HEK293T (cell line): ENCODE measurements at regions not wholly inside any gene's neighbourhood (a gene's known extent, or its start where the extent isn't known, plus 50 kb on each side); places are given as distances from the start of the nearest gene placed in this dataset.
"Not testable (repeated sequence)": the region's sequence is repeated elsewhere in the genome, so short reads cannot be mapped to it uniquely, and the experiment has no call there.

Experiments used
- CTCF ChIA-PET: fragments of 350-600 bp; formaldehyde crosslinking; extraction: SDS; loops from one replicate; lab custom pipeline; 2021; ENCODE audit warnings: antibody characterized with exemption, inconsistent platforms; lab: Yijun Ruan, JAX
- POLR2A ChIA-PET: fragments of 350-600 bp; formaldehyde crosslinking; extraction: SDS; loops from one replicate; lab custom pipeline; 2020; ENCODE audit warnings: antibody characterized with exemption, inconsistent platforms; lab: Yijun Ruan, JAX
- DNase-seq: peaks from one replicate; pipeline ENCODE4 v3.0.0; 2012; ENCODE audit warnings: mixed read lengths; ENCODE audit errors: extremely low spot score
- ARNT ChIP-seq: fragments of 450-650 bp; IDR thresholded peaks from 2 replicates; pipeline ENCODE4 v1.6.1; 2017; ENCODE audit warnings: mild to moderate bottlenecking
- BHLHE40 ChIP-seq: fragments of 450-650 bp; IDR thresholded peaks from 2 replicates; pipeline ENCODE4 v1.6.1; 2016; ENCODE audit warnings: mild to moderate bottlenecking, moderate library complexity, borderline replicate concordance
- CTBP1 ChIP-seq: fragments of 450-650 bp; IDR thresholded peaks from 2 replicates; pipeline ENCODE4 v1.6.1; 2016; ENCODE audit warnings: borderline replicate concordance
- ELF4 ChIP-seq: fragments of 450-650 bp; IDR thresholded peaks from 2 replicates; pipeline ENCODE4 v1.6.1; 2017; ENCODE audit warnings: antibody characterized with exemption
- FOXA1 ChIP-seq: fragments of 450-650 bp; IDR thresholded peaks from 2 replicates; pipeline ENCODE4 v1.6.1; 2016; ENCODE audit warnings: mild to moderate bottlenecking
- FOXK2 ChIP-seq: fragments of 450-650 bp; IDR thresholded peaks from 2 replicates; pipeline ENCODE4 v1.6.1; 2016; ENCODE audit warnings: mild to moderate bottlenecking
- FOXM1 ChIP-seq: fragments of 450-650 bp; IDR thresholded peaks from 2 replicates; pipeline ENCODE4 v1.6.1; 2017; ENCODE audit warnings: mild to moderate bottlenecking, borderline replicate concordance
- HDGF ChIP-seq: fragments of 450-650 bp; IDR thresholded peaks from 2 replicates; pipeline ENCODE4 v1.6.1; 2017; ENCODE audit warnings: antibody characterized with exemption, borderline replicate concordance
- L3MBTL2 ChIP-seq: fragments of 450-650 bp; conservative IDR thresholded peaks from 2 replicates; pipeline ENCODE4 v1.6.1; 2016; ENCODE audit warnings: mild to moderate bottlenecking
- LEF1 ChIP-seq: fragments of 450-650 bp; IDR thresholded peaks from 2 replicates; pipeline ENCODE4 v1.6.1; 2017; ENCODE audit warnings: mild to moderate bottlenecking, borderline replicate concordance
- NFRKB ChIP-seq: fragments of 450-650 bp; IDR thresholded peaks from 2 replicates; pipeline ENCODE4 v1.6.1; 2016; ENCODE audit warnings: mild to moderate bottlenecking, moderate library complexity
- PKNOX1 ChIP-seq: fragments of 450-650 bp; IDR thresholded peaks from 2 replicates; pipeline ENCODE4 v1.6.1; 2016
- SP1 ChIP-seq: fragments of 450-650 bp; IDR thresholded peaks from 2 replicates; pipeline ENCODE4 v1.6.1; 2017
- SUZ12 ChIP-seq: fragments of 450-650 bp; IDR thresholded peaks from 2 replicates; pipeline ENCODE4 v1.6.1; 2016; ENCODE audit warnings: mild to moderate bottlenecking
- TARDBP ChIP-seq: fragments of 450-650 bp; IDR thresholded peaks from 2 replicates; pipeline ENCODE4 v1.6.1; 2016
- ZNF384 ChIP-seq: fragments of 450-650 bp; IDR thresholded peaks from 2 replicates; pipeline ENCODE4 v1.6.1; 2016

GRCh38 chr7:131152766-131153165 lies 174.9 kb upstream of the MKLN1 start:
- TF ChIP-seq FOXK2 (no peak), ZNF384 (no peak), SP1 (no peak), LEF1 (no peak), TARDBP (no peak), HDGF (no peak), BHLHE40 (no peak), PKNOX1 (no peak), ELF4 (no peak), FOXA1 (no peak), NFRKB (no peak), CTBP1 (no peak), SUZ12 (no peak), L3MBTL2 (no peak)

DNA sequence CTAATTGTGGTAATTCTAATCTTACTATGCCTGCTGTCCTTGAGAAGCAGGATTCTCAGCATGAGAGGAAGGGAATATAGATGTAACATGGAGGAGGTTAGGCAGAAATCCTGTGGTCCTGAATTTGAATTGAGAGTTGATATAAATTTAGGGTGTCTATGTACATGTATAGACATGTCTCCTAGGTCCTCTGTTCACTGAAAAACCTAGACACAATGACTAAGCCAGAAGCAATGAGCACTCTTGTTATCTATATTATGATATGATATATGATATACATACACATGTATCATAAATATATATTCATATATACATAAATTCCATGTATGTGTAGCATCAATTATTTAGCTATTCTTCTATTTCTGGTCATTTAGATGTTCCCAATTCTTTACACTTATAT lies 173.3 kb upstream of the MKLN1 start:
- DNase-seq = no peak
- ChIA-PET POLR2A (no interaction called here), CTCF (no interaction called here)
- TF ChIP-seq SUZ12 = no peak
- TF ChIP-seq ELF4 = no peak
- TF ChIP-seq FOXM1 = no peak
- TF ChIP-seq CTBP1 = no peak
- TF ChIP-seq PKNOX1 = no peak
- TF ChIP-seq LEF1 = no peak
- no peak for TF ChIP-seq BHLHE40
- no peak for TF ChIP-seq ARNT

More at GRCh38 chr7:131152766-131153165, 174.9 kb upstream of the MKLN1 start:
- no peak for DNase-seq
- CTCF ChIA-PET = interaction anchor here (0.6 kb wide), 1 partner anchor 30 kb away, joined by 4 read pairs; no protein-coding TSS in a partner anchor
- POLR2A ChIA-PET = no interaction called here

- ChIA-PET CTCF (no interaction called here), POLR2A (no interaction called here)
- no peak for DNase-seq
- TF ChIP-seq FOXM1 (no peak), HDGF (no peak), FOXK2 (no peak), SUZ12 (no peak), SP1 (no peak), ARNT (no peak), FOXA1 (no peak), PKNOX1 (no peak), L3MBTL2 (no peak), NFRKB (no peak), ELF4 (no peak), ZNF384 (no peak), BHLHE40 (no peak), LEF1 (no peak), TARDBP (no peak)
Measured at GRCh38 chr7:131157530-131158243, 170.0 kb upstream of the MKLN1 start.

DNA sequence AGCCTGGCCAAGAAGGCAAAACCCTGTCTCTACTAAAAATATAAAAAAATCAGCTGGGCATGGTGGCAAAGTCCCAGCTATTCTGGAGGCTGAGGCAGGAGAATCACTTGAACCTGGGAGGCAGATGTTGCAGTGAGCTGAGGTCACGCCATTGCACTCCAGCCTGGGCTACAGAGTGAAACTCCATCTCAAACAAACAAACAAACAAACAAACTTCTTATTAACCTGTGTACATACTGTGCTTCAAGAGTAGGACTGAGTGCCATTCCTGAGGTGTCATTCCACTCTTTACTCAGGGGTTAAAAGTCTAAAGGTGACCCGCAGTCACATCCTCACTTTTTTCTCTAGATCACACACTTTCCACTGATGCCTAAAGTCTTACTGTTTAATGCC lies 169.4 kb upstream of the MKLN1 start:
- POLR2A ChIA-PET, CTCF ChIA-PET, DNase-seq: not testable (repeated sequence)

DNA sequence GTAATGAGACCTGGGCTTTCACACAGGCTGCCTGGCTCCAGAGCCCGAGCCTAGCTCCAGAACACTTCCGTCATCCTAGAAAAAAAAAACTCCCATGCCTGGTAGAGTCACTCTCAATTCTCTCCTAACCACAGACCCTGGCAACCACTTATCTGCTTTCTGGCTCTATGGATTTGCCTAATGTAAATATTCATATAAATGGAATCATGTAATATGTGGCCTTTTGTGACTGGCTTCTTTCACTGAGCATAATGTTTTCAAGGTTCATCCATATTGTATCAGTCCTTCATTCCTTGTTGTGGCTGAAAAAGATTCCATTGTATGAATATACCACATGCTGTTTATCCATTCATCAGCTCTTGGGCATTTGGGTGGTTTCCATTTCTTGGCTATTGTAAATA lies 167.7 kb upstream of the MKLN1 start:
- CTCF ChIA-PET = no interaction called here
- DNase-seq = no peak
- POLR2A ChIA-PET = no interaction called here
- no peak for TF ChIP-seq ZNF384
- TF ChIP-seq CTBP1 = no peak
- TF ChIP-seq PKNOX1 = no peak
- TF ChIP-seq FOXA1 = no peak
- no peak for TF ChIP-seq NFRKB
- TF ChIP-seq FOXM1 = no peak
- TF ChIP-seq ARNT = no peak
- TF ChIP-seq LEF1 = no peak
- TF ChIP-seq HDGF = no peak
- no peak for TF ChIP-seq TARDBP
- no peak for TF ChIP-seq SUZ12
- TF ChIP-seq BHLHE40 = no peak

GRCh38 chr7:131161103-131161502 lies 166.6 kb upstream of the MKLN1 start:
- ChIA-PET CTCF (no interaction called here), POLR2A (no interaction called here)
- DNase-seq = no peak
- TF ChIP-seq FOXK2 (no peak), NFRKB (no peak)
